ENCODE measurements at regions not wholly inside any gene's neighbourhood (a gene's known extent, or its start where the extent isn't known, plus 50 kb on each side); places are given as distances from the start of the nearest gene placed in this dataset.

DNA sequence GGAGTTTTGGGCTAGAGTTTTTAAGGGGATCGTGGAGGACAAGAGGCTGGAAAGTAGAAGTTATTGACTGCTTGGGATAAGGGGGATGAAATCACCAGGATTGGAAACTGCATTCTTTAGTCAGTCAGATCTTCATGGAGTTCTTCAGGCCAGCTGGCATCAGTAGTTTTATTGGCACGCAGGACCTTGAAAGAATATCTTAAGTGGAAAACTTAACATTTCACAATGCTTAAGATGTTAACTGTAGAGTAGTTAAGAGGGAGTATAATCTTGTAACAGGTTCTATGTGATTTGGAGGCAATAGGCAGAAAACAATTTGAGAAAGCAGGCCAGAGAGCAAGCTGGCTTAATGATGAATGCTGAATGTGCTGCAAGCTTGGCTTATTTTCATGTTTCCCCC is 300.4 kb upstream of the KCNH7 start:
- H3K4me1 ChIP-seq (ENCODE audit: control insufficient read depth in 1 of 2, insufficient read depth in 2 of 2, low read length in 2 of 2), result no peaks in the 10 kb centered on the region
- no peaks in the 10 kb centered on the region for H3K36me3 Mint-ChIP-seq
- H3K9ac ChIP-seq (ENCODE audit: insufficient read depth, low read length, poor library complexity, severe bottlenecking), result no peak overlapping the region
- H3K9me3 ChIP-seq (replicated peaks in 1 of 2; ENCODE audit: control insufficient read depth in 1 of 2, insufficient read depth in 1 of 2, low read length in 2 of 2), result no peaks in the 10 kb centered on the region
- no peaks in the 10 kb centered on the region for H3K79me2 ChIP-seq (ENCODE audit: insufficient read depth, low read length)
- H4K20me1 ChIP-seq (ENCODE audit: insufficient read depth, low read length), result no peaks in the 10 kb centered on the region
- intact Hi-C loops (cut with micrococcal nuclease), result no loop called here
- DNase-seq, result no peak
- peaks cover 0 to 2% (median 0%) of the 10 kb centered on the region in 3 donors for H3K27me3 Mint-ChIP-seq (ENCODE audit: low read depth in 3 of 3)
- peak overlapping the region in 1 of 7 donors; percentile 16 for H3K27ac Mint-ChIP-seq
- no peak overlapping the region for H2AFZ ChIP-seq (ENCODE audit: insufficient read depth, low read depth, low read length, poor library complexity, severe bottlenecking)
- H3K9me3 Mint-ChIP-seq, result peaks cover 0 to 4% (median 0%) of the 10 kb centered on the region in 7 donors
- H3K27ac ChIP-seq (ENCODE audit: low read depth in 1 of 2, low read length in 2 of 2), result no peak overlapping the region
- H3K4me3 Mint-ChIP-seq, result no peak overlapping the region
- 100% methylated on average over 1 of the region's 2 CpGs for WGBS (ENCODE audit: insufficient coverage)
- TF ChIP-seq, protein P1, sequence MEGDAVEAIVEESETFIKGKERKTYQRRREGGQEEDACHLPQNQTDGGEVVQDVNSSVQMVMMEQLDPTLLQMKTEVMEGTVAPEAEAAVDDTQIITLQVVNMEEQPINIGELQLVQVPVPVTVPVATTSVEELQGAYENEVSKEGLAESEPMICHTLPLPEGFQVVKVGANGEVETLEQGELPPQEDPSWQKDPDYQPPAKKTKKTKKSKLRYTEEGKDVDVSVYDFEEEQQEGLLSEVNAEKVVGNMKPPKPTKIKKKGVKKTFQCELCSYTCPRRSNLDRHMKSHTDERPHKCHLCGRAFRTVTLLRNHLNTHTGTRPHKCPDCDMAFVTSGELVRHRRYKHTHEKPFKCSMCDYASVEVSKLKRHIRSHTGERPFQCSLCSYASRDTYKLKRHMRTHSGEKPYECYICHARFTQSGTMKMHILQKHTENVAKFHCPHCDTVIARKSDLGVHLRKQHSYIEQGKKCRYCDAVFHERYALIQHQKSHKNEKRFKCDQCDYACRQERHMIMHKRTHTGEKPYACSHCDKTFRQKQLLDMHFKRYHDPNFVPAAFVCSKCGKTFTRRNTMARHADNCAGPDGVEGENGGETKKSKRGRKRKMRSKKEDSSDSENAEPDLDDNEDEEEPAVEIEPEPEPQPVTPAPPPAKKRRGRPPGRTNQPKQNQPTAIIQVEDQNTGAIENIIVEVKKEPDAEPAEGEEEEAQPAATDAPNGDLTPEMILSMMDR (IDR thresholded peaks at IDR 0.05), result no peak
- H3K36me3 ChIP-seq (replicated peaks in 1 of 2; ENCODE audit: control insufficient read depth in 1 of 2, insufficient read depth in 2 of 2, low read length in 2 of 2), result no peaks in the 10 kb centered on the region
- no peaks in the 10 kb centered on the region for H3K4me1 Mint-ChIP-seq
- no peaks in the 10 kb centered on the region for H3K27me3 ChIP-seq (ENCODE audit: control insufficient read depth in 2 of 2, insufficient read depth in 2 of 2, low read length in 2 of 2)
- no peak overlapping the region for H3K4me2 ChIP-seq (replicated peaks; ENCODE audit: extremely low read depth, low read length, poor library complexity, severe bottlenecking)
- no peak overlapping the region for H3K4me3 ChIP-seq (replicated peaks in 1 of 3; ENCODE audit: low read depth in 2 of 3, low read length in 3 of 3)

DNA sequence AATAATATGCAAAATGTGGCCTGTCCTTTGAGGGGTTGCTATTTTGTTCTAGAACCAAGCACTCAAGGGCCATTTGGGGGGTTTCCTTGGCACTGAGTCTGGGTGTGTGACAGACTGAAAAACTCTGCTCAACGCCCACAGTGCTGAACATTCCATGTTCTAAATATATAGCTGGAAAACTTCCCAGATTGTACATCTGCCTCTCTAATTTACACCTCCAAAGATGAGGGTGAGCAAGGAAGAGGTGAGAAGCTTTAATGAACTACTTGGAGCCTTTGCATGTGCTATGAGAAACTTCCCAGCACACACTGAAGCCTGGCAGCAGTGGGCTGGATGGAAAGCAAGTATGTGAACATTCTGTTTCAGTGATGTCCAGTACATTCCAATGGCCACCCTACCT is 296.7 kb upstream of the KCNH7 start:
- DNase-seq, result no peak
- TF ChIP-seq, protein P1 (IDR thresholded peaks at IDR 0.05), result no peak
- H3K36me3 Mint-ChIP-seq, result no peaks in the 10 kb centered on the region
- no peak overlapping the region for H3K9ac ChIP-seq (ENCODE audit: insufficient read depth, low read length, poor library complexity, severe bottlenecking)
- H3K4me1 ChIP-seq (ENCODE audit: control insufficient read depth in 1 of 2, insufficient read depth in 2 of 2, low read length in 2 of 2), result no peaks in the 10 kb centered on the region
- no peaks in the 10 kb centered on the region for H4K20me1 ChIP-seq (ENCODE audit: insufficient read depth, low read length)
- intact Hi-C loops (cut with micrococcal nuclease), result no loop called here
- no peaks in the 10 kb centered on the region for H3K36me3 ChIP-seq (replicated peaks in 1 of 2; ENCODE audit: control insufficient read depth in 1 of 2, insufficient read depth in 2 of 2, low read length in 2 of 2)
- no peak overlapping the region for H3K27ac Mint-ChIP-seq
- no peak overlapping the region for H3K4me2 ChIP-seq (replicated peaks; ENCODE audit: extremely low read depth, low read length, poor library complexity, severe bottlenecking)
- H3K4me1 Mint-ChIP-seq, result no peaks in the 10 kb centered on the region
- H3K9me3 Mint-ChIP-seq, result peaks cover 0 to 4% (median 0%) of the 10 kb centered on the region in 7 donors
- no peaks in the 10 kb centered on the region for H3K9me3 ChIP-seq (replicated peaks in 1 of 2; ENCODE audit: control insufficient read depth in 1 of 2, insufficient read depth in 1 of 2, low read length in 2 of 2)
- WGBS (ENCODE audit: insufficient coverage), result no CpG with 5 or more reads among the region's 1 CpG
- H3K79me2 ChIP-seq (ENCODE audit: insufficient read depth, low read length), result no peaks in the 10 kb centered on the region
- H3K4me3 ChIP-seq (replicated peaks in 1 of 3; ENCODE audit: low read depth in 2 of 3, low read length in 3 of 3), result no peak overlapping the region
- H2AFZ ChIP-seq (ENCODE audit: insufficient read depth, low read depth, low read length, poor library complexity, severe bottlenecking), result no peak overlapping the region
- no peak overlapping the region for H3K4me3 Mint-ChIP-seq
- no peak overlapping the region for H3K27ac ChIP-seq (ENCODE audit: low read depth in 1 of 2, low read length in 2 of 2)
- peaks cover 0 to 4% (median 0%) of the 10 kb centered on the region in 3 donors for H3K27me3 Mint-ChIP-seq (ENCODE audit: low read depth in 3 of 3)
- no peaks in the 10 kb centered on the region for H3K27me3 ChIP-seq (ENCODE audit: control insufficient read depth in 2 of 2, insufficient read depth in 2 of 2, low read length in 2 of 2)

Data from CD14-positive monocyte (primary cell).